NB4 (cell line): ENCODE measurements at regions not wholly inside any gene's neighbourhood (a gene's known extent, or its start where the extent isn't known, plus 50 kb on each side); places are given as distances from the start of the nearest gene placed in this dataset.

ENCODE experiments used
- CTCF ChIP-seq: IDR thresholded peaks from one replicate; pipeline ENCODE4 v1.5.1; 2012; ENCODE audit warnings: low read depth, low read length
- MYC ChIP-seq: IDR thresholded peaks from 2 replicates; pipeline ENCODE4 v1.6.1; 2011; ENCODE audit warnings: low read depth, low read length
- POLR2A ChIP-seq: IDR thresholded peaks from 2 replicates; pipeline ENCODE4 v1.6.1; 2011; ENCODE audit warnings: mild to moderate bottlenecking; ENCODE audit not compliant: insufficient read length; ENCODE audit errors: extremely low read depth
- TF ChIP-seq, protein P1 (sequence below): IDR thresholded peaks from 2 replicates; pipeline ENCODE4 v1.6.1; 2011; ENCODE audit warnings: low read depth, low read length

DNA sequence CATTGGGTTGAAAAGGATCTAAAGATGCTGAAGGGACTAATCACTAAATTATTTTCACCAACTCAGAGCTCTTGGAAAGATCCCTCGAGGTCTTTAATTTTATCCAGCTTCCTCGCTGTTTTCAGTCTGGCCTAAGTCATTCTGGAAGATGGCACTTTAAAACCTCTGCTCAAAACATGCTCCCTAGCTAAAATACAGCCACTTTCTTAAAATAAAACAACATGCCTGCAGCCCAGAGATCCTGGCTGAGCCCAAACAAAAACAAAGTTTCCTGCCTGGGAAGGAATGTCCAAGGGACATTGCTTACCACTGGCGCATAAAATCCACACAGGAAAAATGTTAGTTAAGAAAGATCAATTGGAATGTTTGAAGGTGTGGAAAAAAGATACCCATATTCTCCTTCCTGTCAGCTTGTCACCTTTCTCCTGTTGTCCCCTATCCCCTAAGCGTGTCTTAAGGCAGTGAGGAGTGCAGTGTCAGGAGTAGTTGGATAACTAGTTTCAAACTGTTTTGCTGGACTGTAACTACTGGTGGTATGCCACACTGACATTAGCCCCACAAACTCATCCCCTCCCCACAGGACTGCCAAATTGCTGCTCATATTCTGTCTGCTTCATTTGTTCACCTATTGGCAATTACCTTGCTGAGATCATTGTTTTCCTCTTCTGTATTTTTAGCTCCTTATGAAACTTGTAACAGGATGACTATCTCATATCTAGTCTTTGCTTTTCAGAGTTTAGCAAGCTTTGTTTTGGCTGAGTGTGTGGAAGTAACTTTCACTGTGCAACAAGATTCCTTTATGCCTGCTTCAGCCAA is 108.3 kb upstream of the SESN3 start:
- TF ChIP-seq CTCF (no peak), POLR2A (no peak), MYC (no peak)
- TF ChIP-seq, protein P1, sequence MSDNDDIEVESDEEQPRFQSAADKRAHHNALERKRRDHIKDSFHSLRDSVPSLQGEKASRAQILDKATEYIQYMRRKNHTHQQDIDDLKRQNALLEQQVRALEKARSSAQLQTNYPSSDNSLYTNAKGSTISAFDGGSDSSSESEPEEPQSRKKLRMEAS, result no peak
